H1 (cell line): ENCODE measurements at regions not wholly inside any gene's neighbourhood (a gene's known extent, or its start where the extent isn't known, plus 50 kb on each side); places are given as distances from the start of the nearest gene placed in this dataset.

Source experiments
- CTCF ChIA-PET: fragments of 300-600 bp; sonication (Branson Sonifier 250); formaldehyde crosslinking; loops from one replicate; lab custom pipeline; 2021; ENCODE audit not compliant: partially characterized antibody; lab: Charles Lee
- POLR2A ChIA-PET: fragments of 300-600 bp; sonication (Branson Sonifier 250); formaldehyde crosslinking; loops from one replicate; lab custom pipeline; 2021; ENCODE audit warnings: inconsistent platforms; ENCODE audit not compliant: partially characterized antibody; lab: Charles Lee
- DNase-seq, 2 experiments: peaks; one replicate each; pipeline versions ENCODE4 v3.0.0 to v3.0.0-alpha.2; 2010 to 2022; ENCODE audit warnings: low spot score in 2 of 2, low read depth in 1 of 2, mixed read lengths in 1 of 2
- FAIRE-seq: peaks from 2 replicates; lab custom pipeline; 2011; peaks lifted over from hg19 to GRCh38; lab: Jason Lieb, UNC
- H2AFZ ChIP-seq: 2 replicates; pipeline ENCODE4 v1.8.1; 2012; ENCODE audit warnings: low read length, inconsistent platforms
- H2AK5ac ChIP-seq: 2 replicates; pipeline ENCODE4 v1.6.1; 2013; ENCODE audit warnings: low read depth, low read length
- H2BK120ac ChIP-seq: replicated peaks from 2 replicates; pipeline ENCODE3; 2013; ENCODE audit warnings: low read depth, low read length, inconsistent platforms
- H2BK12ac ChIP-seq: 2 replicates; pipeline ENCODE4 v1.6.1; 2013; ENCODE audit warnings: low read depth, low read length
- H2BK15ac ChIP-seq: 2 replicates; pipeline ENCODE4 v1.6.1; 2013; ENCODE audit warnings: low read length
- H2BK20ac ChIP-seq: 2 replicates; pipeline ENCODE4 v1.6.1; 2013; ENCODE audit warnings: low read length
- H2BK5ac ChIP-seq: 2 replicates; pipeline ENCODE4 v1.6.1; 2013; ENCODE audit warnings: low read depth, low read length
- H3K14ac ChIP-seq: 2 replicates; pipeline ENCODE4 v1.6.1; 2013; ENCODE audit warnings: inconsistent platforms; ENCODE audit not compliant: insufficient read length
- H3K18ac ChIP-seq: 2 replicates; pipeline ENCODE4 v1.6.1; 2013; ENCODE audit warnings: low read length; ENCODE audit errors: extremely low read depth
- H3K23ac ChIP-seq: 2 replicates; pipeline ENCODE4 v1.6.1; 2013; ENCODE audit warnings: inconsistent platforms; ENCODE audit not compliant: insufficient read length
- H3K23me2 ChIP-seq: 2 replicates; pipeline ENCODE4 v1.6.1; 2013; ENCODE audit warnings: low read depth, low read length
- H3K27ac ChIP-seq: 2 replicates; pipeline ENCODE4 v1.6.1; 2011; ENCODE audit warnings: low read depth, low read length, inconsistent platforms
- H3K27me3 ChIP-seq, 4 experiments: replicated peaks in 1 of 4; 1 replicate in 1 of 4; 2 replicates in 3 of 4; pipeline versions ENCODE4 v1.6.1 to v1.8.1; 2011 to 2013; ENCODE audit warnings: low read length in 3 of 4, mild to moderate bottlenecking in 3 of 4, inconsistent platforms in 2 of 4, mixed read lengths in 2 of 4, moderate library complexity in 1 of 4; ENCODE audit not compliant: control insufficient read depth in 3 of 4, insufficient read depth in 3 of 4; ENCODE audit errors: extremely low read depth in 1 of 4
- H3K36me3 ChIP-seq, 4 experiments: 2 replicates each; pipeline versions ENCODE4 v1.6.1 to v1.8.1; 2011 to 2013; ENCODE audit warnings: mild to moderate bottlenecking in 4 of 4, low read length in 3 of 4, moderate library complexity in 2 of 4, control low read depth in 1 of 4, inconsistent platforms in 1 of 4; ENCODE audit not compliant: insufficient read depth in 4 of 4, control insufficient read depth in 2 of 4
- H3K4ac ChIP-seq: replicated peaks from 2 replicates; pipeline ENCODE3; 2013; ENCODE audit warnings: low read length, low read depth, mixed read lengths, inconsistent platforms; ENCODE audit not compliant: insufficient read length
- H3K4me1 ChIP-seq, 4 experiments: replicated peaks in 1 of 4; 1 replicate in 1 of 4; 2 replicates in 3 of 4; pipeline versions ENCODE4 v1.6.1 to v1.8.1; 2011 to 2013; ENCODE audit warnings: low read length in 3 of 4, inconsistent platforms in 2 of 4, mixed read lengths in 1 of 4; ENCODE audit not compliant: insufficient read depth in 4 of 4, control insufficient read depth in 3 of 4
- H3K4me2 ChIP-seq, 2 experiments: 2 replicates each; pipeline versions ENCODE4 v1.6.1 to v1.8.1; 2011 to 2013; ENCODE audit warnings: low read depth in 2 of 2, low read length in 2 of 2, control low read depth in 1 of 2, inconsistent platforms in 1 of 2, mild to moderate bottlenecking in 1 of 2; ENCODE audit not compliant: insufficient read depth in 1 of 2
- H3K4me3 ChIP-seq, 4 experiments: fragments of 200-600, 300-600 bp in 1 of 4; sonication (generic), shearing (Covaris generic), sonication (Bioruptor Twin) in 1 of 4; 2 replicates each; pipeline versions ENCODE4 v1.5.1 to v1.8.1; 2011 to 2016; ENCODE audit warnings: low read length in 4 of 4, low read depth in 3 of 4, control low read depth in 2 of 4, inconsistent platforms in 2 of 4, mild to moderate bottlenecking in 2 of 4, mixed read lengths in 1 of 4, moderate library complexity in 1 of 4; ENCODE audit not compliant: insufficient read depth in 2 of 4; ENCODE audit errors: extremely low read depth in 1 of 4
- H3K56ac ChIP-seq: replicated peaks from 2 replicates; pipeline ENCODE3; 2013; ENCODE audit warnings: low read depth, mild to moderate bottlenecking, mixed read lengths, low read length, inconsistent platforms; ENCODE audit not compliant: insufficient read length
- H3K79me1 ChIP-seq: 2 replicates; pipeline ENCODE4 v1.6.1; 2013; ENCODE audit warnings: low read depth, low read length, control low read depth
- H3K79me2 ChIP-seq, 2 experiments: 2 replicates each; pipeline versions ENCODE4 v1.6.1 to v1.8.1; 2012 to 2013; ENCODE audit warnings: low read length in 2 of 2, mild to moderate bottlenecking in 2 of 2, inconsistent platforms in 1 of 2; ENCODE audit not compliant: insufficient read depth in 2 of 2, control insufficient read depth in 1 of 2
- H3K9ac ChIP-seq, 4 experiments: replicated peaks in 1 of 4; 1 replicate in 1 of 4; 2 replicates in 3 of 4; pipeline versions ENCODE4 v1.6.1 to v1.8.1; 2011 to 2013; ENCODE audit warnings: low read depth in 3 of 4, low read length in 3 of 4, control low read depth in 2 of 4, mild to moderate bottlenecking in 2 of 4, moderate library complexity in 2 of 4, inconsistent platforms in 1 of 4; ENCODE audit errors: extremely low read depth in 1 of 4
- H3K9me3 ChIP-seq, 2 experiments: 2 replicates each; pipeline versions ENCODE4 v1.6.1 to v1.8.1; 2012 to 2013; ENCODE audit warnings: mild to moderate bottlenecking in 2 of 2, moderate library complexity in 2 of 2, control low read depth in 1 of 2, inconsistent platforms in 1 of 2, low read depth in 1 of 2, low read length in 1 of 2, mixed read lengths in 1 of 2; ENCODE audit not compliant: insufficient read depth in 2 of 2
- H4K20me1 ChIP-seq, 2 experiments: replicated peaks in 1 of 2; 2 replicates each; pipeline versions ENCODE3 to v1.8.1; 2011 to 2013; ENCODE audit warnings: inconsistent platforms in 2 of 2, low read length in 2 of 2, mild to moderate bottlenecking in 1 of 2; ENCODE audit not compliant: insufficient read depth in 2 of 2, control insufficient read depth in 1 of 2
- H4K5ac ChIP-seq: 2 replicates; pipeline ENCODE4 v1.6.1; 2013; ENCODE audit warnings: low read length, low read depth, mixed read lengths, inconsistent platforms; ENCODE audit not compliant: insufficient read length
- H4K8ac ChIP-seq: 2 replicates; pipeline ENCODE4 v1.8.0; 2013; ENCODE audit warnings: mild to moderate bottlenecking, moderate library complexity, low read length, inconsistent platforms; ENCODE audit not compliant: insufficient read depth; ENCODE audit errors: extremely low read depth
- H4K91ac ChIP-seq: replicated peaks from 2 replicates; pipeline ENCODE3; 2013; ENCODE audit warnings: low read length, mixed read lengths, inconsistent platforms; ENCODE audit not compliant: insufficient read length
- ASH2L ChIP-seq: fragments of 200-600, 300-600 bp; sonication (generic); IDR thresholded peaks from one replicate; pipeline ENCODE4 v1.7.1; 2017; ENCODE audit warnings: low read length
- HDAC2 ChIP-seq, 2 experiments: fragments of 300-600 bp in 1 of 2; sonication (generic) in 1 of 2; IDR thresholded peaks; 2 replicates each; pipeline ENCODE4 v1.6.1; 2011 to 2012; ENCODE audit warnings: low read depth in 2 of 2, low read length in 2 of 2, mild to moderate bottlenecking in 2 of 2, moderate library complexity in 2 of 2, borderline replicate concordance in 1 of 2, inconsistent platforms in 1 of 2
- JUN ChIP-seq: IDR thresholded peaks from 2 replicates; pipeline ENCODE4 v1.6.1; 2011; ENCODE audit warnings: low read depth, mild to moderate bottlenecking, improper control_type of control experiment, low read length
- KDM4A ChIP-seq: IDR thresholded peaks from one replicate; pipeline ENCODE4 v1.7.1; 2012; ENCODE audit warnings: low read depth, mild to moderate bottlenecking, moderate library complexity, low read length, inconsistent platforms; ENCODE audit not compliant: severe bottlenecking
- RBBP5 ChIP-seq: IDR thresholded peaks from 2 replicates; pipeline ENCODE4 v1.7.1; 2012; ENCODE audit warnings: low read depth, mild to moderate bottlenecking, inconsistent platforms, low read length, moderate library complexity, borderline replicate concordance
- RNF2 ChIP-seq: fragments of 200-900, 300-1000 bp; sonication (generic); IDR thresholded peaks from 2 replicates; pipeline ENCODE4 v1.7.1; 2016; ENCODE audit warnings: borderline replicate concordance, low read depth, mild to moderate bottlenecking, antibody characterized with exemption, low read length; ENCODE audit not compliant: poor library complexity, severe bottlenecking; ENCODE audit errors: missing control alignments
- USF2 ChIP-seq: IDR thresholded peaks from 2 replicates; pipeline ENCODE4 v1.6.1; 2011; ENCODE audit warnings: low read length, improper control_type of control experiment

GRCh38 chr9:95810814-95811213, 64.7 kb upstream of the ERCC6L2 start:
- no peak overlapping the region for H3K4me2 ChIP-seq
- FAIRE-seq (no peak), DNase-seq (no peak)
- ChIA-PET POLR2A (no interaction called here), CTCF (interaction anchor here (0.7 to 1.8 kb wide), 3 partner anchors 9 to 253 kb away, joined by 3 to 5 read pairs (median 5); no protein-coding TSS in a partner anchor)
- no peaks in the 10 kb centered on the region for H3K27me3 ChIP-seq
- no peaks in the 10 kb centered on the region for H4K20me1 ChIP-seq
- no peak overlapping the region for H4K5ac ChIP-seq
- peaks cover 0 to 4% (median 0%) of the 10 kb centered on the region in 4 experiments; a peak in 3 of 7 replicates for H3K4me1 ChIP-seq
- H3K14ac ChIP-seq = no peak overlapping the region
- H2BK120ac ChIP-seq = no peak overlapping the region
- H4K8ac ChIP-seq = no peak overlapping the region
- H3K27ac ChIP-seq = no peak overlapping the region
- H3K36me3 ChIP-seq = no peaks in the 10 kb centered on the region
- no peak overlapping the region for H3K18ac ChIP-seq
- no peak overlapping the region for H3K23ac ChIP-seq
- H2BK5ac ChIP-seq = no peak overlapping the region
- no peaks in the 10 kb centered on the region for H3K9me3 ChIP-seq
- H3K23me2 ChIP-seq = no peaks in the 10 kb centered on the region
- no peak overlapping the region for H3K4me3 ChIP-seq
- H4K91ac ChIP-seq = no peak overlapping the region
- no peak overlapping the region for H2AFZ ChIP-seq
- no peak overlapping the region for H2BK20ac ChIP-seq
- H2BK15ac ChIP-seq = no peak overlapping the region
- no peaks in the 10 kb centered on the region for H3K79me2 ChIP-seq
- H2BK12ac ChIP-seq = no peak overlapping the region
- H2AK5ac ChIP-seq = no peak overlapping the region
- H3K56ac ChIP-seq = no peak overlapping the region
- no peak overlapping the region for H3K9ac ChIP-seq
- H3K4ac ChIP-seq = no peak overlapping the region
- H3K79me1 ChIP-seq = no peaks in the 10 kb centered on the region
- TF ChIP-seq RNF2 (no peak), USF2 (no peak), ASH2L (no peak), KDM4A (no peak), HDAC2 (IDR thresholded peaks at IDR 0.05; ENCODE audit: borderline replicate concordance in 1 of 2, low read depth in 2 of 2, low read length in 2 of 2) (no peak), RBBP5 (no peak), JUN (no peak)
